CD4-positive, alpha-beta T cell treated with Interleukin-21 for 1 hour (primary cell): ENCODE measurements at regions not wholly inside any gene's neighbourhood (a gene's known extent, or its start where the extent isn't known, plus 50 kb on each side); places are given as distances from the start of the nearest gene placed in this dataset.
"Not testable (repeated sequence)": the region's sequence is repeated elsewhere in the genome, so short reads cannot be mapped to it uniquely, and the experiment has no call there.

Experiments
- DNase-seq: peaks from one replicate; pipeline ENCODE4 v3.0.0-alpha.2; 2020

GRCh38 chr9:26789959-26790358 lies 102.6 kb downstream of the CAAP1 start:
- DNase-seq: no peak

GRCh38 chr9:26786564-26786963 lies 106.0 kb downstream of the CAAP1 start:
- no peak for DNase-seq

- DNase-seq: no peak
These were observed 109.7 kb downstream of the CAAP1 start for GRCh38 chr9:26782899-26783298.

GRCh38 chr9:26781906-26782305 lies 110.7 kb downstream of the CAAP1 start:
- no peak for DNase-seq

GRCh38 chr9:26780307-26780706 lies 112.3 kb downstream of the CAAP1 start:
- not testable (repeated sequence) for DNase-seq

- DNase-seq: no peak
These were observed 113.5 kb downstream of the CAAP1 start for GRCh38 chr9:26779062-26779461.

GRCh38 chr9:26775391-26775790 lies 117.2 kb downstream of the CAAP1 start:
- DNase-seq: no peak

GRCh38 chr9:26773056-26773455 lies 119.5 kb downstream of the CAAP1 start:
- no peak for DNase-seq

GRCh38 chr9:26770821-26771220 lies 121.8 kb downstream of the CAAP1 start:
- DNase-seq: no peak

GRCh38 chr9:26768145-26768544 lies 124.5 kb downstream of the CAAP1 start:
- DNase-seq: no peak

GRCh38 chr9:26760675-26761074 lies 131.9 kb downstream of the CAAP1 start:
- no peak for DNase-seq

- DNase-seq: no peak
These were observed 133.9 kb downstream of the CAAP1 start for GRCh38 chr9:26758655-26759054.

- no peak for DNase-seq
These were observed 135.7 kb downstream of the CAAP1 start for GRCh38 chr9:26756881-26757280.

GRCh38 chr9:26755476-26755875 lies 137.1 kb downstream of the CAAP1 start:
- DNase-seq: no peak

GRCh38 chr9:26754509-26755164 lies 138.0 kb downstream of the CAAP1 start:
- DNase-seq: no peak

- DNase-seq: no peak
These were observed 138.6 kb downstream of the CAAP1 start for GRCh38 chr9:26753971-26754370.

- DNase-seq: no peak
These were observed 142.4 kb downstream of the CAAP1 start for GRCh38 chr9:26750162-26750561.

- no peak for DNase-seq
These were observed 144.0 kb downstream of the CAAP1 start for GRCh38 chr9:26748449-26749058.

GRCh38 chr9:26747611-26748010 lies 145.0 kb downstream of the CAAP1 start:
- DNase-seq: no peak

GRCh38 chr9:26746357-26747072 lies 146.1 kb downstream of the CAAP1 start:
- no peak for DNase-seq

GRCh38 chr9:26745111-26745510 lies 147.5 kb downstream of the CAAP1 start:
- no peak for DNase-seq

GRCh38 chr9:26744191-26744965 lies 148.2 kb downstream of the CAAP1 start:
- DNase-seq: peak; percentile 3

- no peak for DNase-seq
These were observed 149.7 kb downstream of the CAAP1 start for GRCh38 chr9:26742828-26743476.
